ENCODE measurements at regions not wholly inside any gene's neighbourhood (a gene's known extent, or its start where the extent isn't known, plus 50 kb on each side); places are given as distances from the start of the nearest gene placed in this dataset.

- H3K9me3 Mint-ChIP-seq (ENCODE audit: insufficient read depth) = no peaks in the 10 kb centered on the region
- no peaks in the 10 kb centered on the region for H3K36me3 Mint-ChIP-seq (ENCODE audit: low read depth)
- ATAC-seq = no peak
- H3K27me3 Mint-ChIP-seq (ENCODE audit: low read depth) = no peaks in the 10 kb centered on the region
- ChIA-PET CTCF (no interaction called here), POLR2A (no interaction called here)
- no peaks in the 10 kb centered on the region for H3K4me1 Mint-ChIP-seq (ENCODE audit: low read depth)
- H3K27ac Mint-ChIP-seq = no peak overlapping the region
- no peak overlapping the region for H3K4me3 Mint-ChIP-seq
- no peak for DNase-seq
These were observed 65.2 kb upstream of the FAM20C start for GRCh38 chr7:127064-127598.

- H3K9me3 Mint-ChIP-seq (ENCODE audit: insufficient read depth) = no peaks in the 10 kb centered on the region
- H3K4me3 Mint-ChIP-seq = no peak overlapping the region
- no peaks in the 10 kb centered on the region for H3K27me3 Mint-ChIP-seq (ENCODE audit: low read depth)
- ChIA-PET CTCF (no interaction called here), POLR2A (no interaction called here)
- H3K27ac Mint-ChIP-seq = no peak overlapping the region
- DNase-seq = no peak
- H3K36me3 Mint-ChIP-seq (ENCODE audit: low read depth) = no peaks in the 10 kb centered on the region
- no peaks in the 10 kb centered on the region for H3K4me1 Mint-ChIP-seq (ENCODE audit: low read depth)
- no peak for ATAC-seq
These were observed 63.9 kb upstream of the FAM20C start for GRCh38 chr7:128171-129080.

GRCh38 chr7:129366-130221, 62.8 kb upstream of the FAM20C start:
- no peaks in the 10 kb centered on the region for H3K27me3 Mint-ChIP-seq (ENCODE audit: low read depth)
- ChIA-PET CTCF (no interaction called here), POLR2A (no interaction called here)
- no peaks in the 10 kb centered on the region for H3K9me3 Mint-ChIP-seq (ENCODE audit: insufficient read depth)
- H3K36me3 Mint-ChIP-seq (ENCODE audit: low read depth) = no peaks in the 10 kb centered on the region
- no peak overlapping the region for H3K27ac Mint-ChIP-seq
- H3K4me3 Mint-ChIP-seq = no peak overlapping the region
- no peak for DNase-seq
- no peak for ATAC-seq
- H3K4me1 Mint-ChIP-seq (ENCODE audit: low read depth) = no peaks in the 10 kb centered on the region

GRCh38 chr7:130222-130572, 62.2 kb upstream of the FAM20C start:
- no peak for ATAC-seq
- Mint-ChIP-seq H3K4me3 (no peak overlapping the region), H3K27ac (no peak overlapping the region), H3K36me3 (ENCODE audit: low read depth) (no peaks in the 10 kb centered on the region), H3K27me3 (ENCODE audit: low read depth) (no peaks in the 10 kb centered on the region), H3K4me1 (ENCODE audit: low read depth) (no peaks in the 10 kb centered on the region), H3K9me3 (ENCODE audit: insufficient read depth) (no peaks in the 10 kb centered on the region)
- POLR2A ChIA-PET = no interaction called here
- CTCF ChIA-PET = no interaction called here
- no peak for DNase-seq

- Mint-ChIP-seq H3K27ac (no peak overlapping the region), H3K36me3 (ENCODE audit: low read depth) (no peaks in the 10 kb centered on the region), H3K27me3 (ENCODE audit: low read depth) (no peaks in the 10 kb centered on the region), H3K9me3 (ENCODE audit: insufficient read depth) (no peaks in the 10 kb centered on the region), H3K4me1 (ENCODE audit: low read depth) (no peaks in the 10 kb centered on the region), H3K4me3 (no peak overlapping the region)
- CTCF ChIA-PET = no interaction called here
- POLR2A ChIA-PET = no interaction called here
- no peak for ATAC-seq
- DNase-seq = no peak
These were observed 61.2 kb upstream of the FAM20C start for GRCh38 chr7:130875-131780.

- no peak for DNase-seq
- Mint-ChIP-seq H3K4me3 (no peak overlapping the region), H3K27me3 (ENCODE audit: low read depth) (peaks cover under 1% of the 10 kb centered on the region), H3K9me3 (ENCODE audit: insufficient read depth) (no peaks in the 10 kb centered on the region), H3K4me1 (ENCODE audit: low read depth) (no peaks in the 10 kb centered on the region), H3K36me3 (ENCODE audit: low read depth) (no peaks in the 10 kb centered on the region), H3K27ac (no peak overlapping the region)
- CTCF ChIA-PET = no interaction called here
- POLR2A ChIA-PET = no interaction called here
- no peak for ATAC-seq
These were observed 60.4 kb upstream of the FAM20C start for GRCh38 chr7:131781-132482.

- H3K9me3 Mint-ChIP-seq (ENCODE audit: insufficient read depth) = no peaks in the 10 kb centered on the region
- H3K4me3 Mint-ChIP-seq = no peak overlapping the region
- peaks cover 3% of the 10 kb centered on the region for H3K27me3 Mint-ChIP-seq (ENCODE audit: low read depth)
- no peaks in the 10 kb centered on the region for H3K36me3 Mint-ChIP-seq (ENCODE audit: low read depth)
- POLR2A ChIA-PET = no interaction called here
- H3K4me1 Mint-ChIP-seq (ENCODE audit: low read depth) = no peaks in the 10 kb centered on the region
- DNase-seq (no peak), ATAC-seq (no peak)
- no peak overlapping the region for H3K27ac Mint-ChIP-seq
- CTCF ChIA-PET = no interaction called here
These were observed 59.5 kb upstream of the FAM20C start for GRCh38 chr7:132899-133298.

GRCh38 chr7:133470-133869, 58.9 kb upstream of the FAM20C start:
- Mint-ChIP-seq H3K9me3 (ENCODE audit: insufficient read depth) (no peaks in the 10 kb centered on the region), H3K27ac (no peak overlapping the region), H3K27me3 (ENCODE audit: low read depth) (peaks cover 3% of the 10 kb centered on the region), H3K36me3 (ENCODE audit: low read depth) (no peaks in the 10 kb centered on the region), H3K4me1 (ENCODE audit: low read depth) (no peaks in the 10 kb centered on the region), H3K4me3 (no peak overlapping the region)
- POLR2A ChIA-PET = no interaction called here
- DNase-seq (no peak), ATAC-seq (no peak)
- CTCF ChIA-PET = no interaction called here

GRCh38 chr7:134029-134428, 58.3 kb upstream of the FAM20C start:
- H3K27ac Mint-ChIP-seq = no peak overlapping the region
- ChIA-PET POLR2A (no interaction called here), CTCF (no interaction called here)
- ATAC-seq = no peak
- H3K27me3 Mint-ChIP-seq (ENCODE audit: low read depth) = peaks cover 6% of the 10 kb centered on the region
- no peaks in the 10 kb centered on the region for H3K9me3 Mint-ChIP-seq (ENCODE audit: insufficient read depth)
- no peaks in the 10 kb centered on the region for H3K36me3 Mint-ChIP-seq (ENCODE audit: low read depth)
- no peak for DNase-seq
- H3K4me1 Mint-ChIP-seq (ENCODE audit: low read depth) = no peaks in the 10 kb centered on the region
- no peak overlapping the region for H3K4me3 Mint-ChIP-seq

- ATAC-seq = no peak
These were observed 57.7 kb upstream of the FAM20C start for GRCh38 chr7:134561-135256.

GRCh38 chr7:135257-135653, 57.1 kb upstream of the FAM20C start:
- ATAC-seq = no peak
- DNase-seq = no peak
- Mint-ChIP-seq H3K4me1 (ENCODE audit: low read depth) (no peaks in the 10 kb centered on the region), H3K36me3 (ENCODE audit: low read depth) (no peaks in the 10 kb centered on the region), H3K27me3 (ENCODE audit: low read depth) (peaks cover 6% of the 10 kb centered on the region), H3K9me3 (ENCODE audit: insufficient read depth) (no peaks in the 10 kb centered on the region), H3K27ac (no peak overlapping the region), H3K4me3 (no peak overlapping the region)
- ChIA-PET POLR2A (no interaction called here), CTCF (no interaction called here)

More at GRCh38 chr7:134561-135256, 57.7 kb upstream of the FAM20C start:
- CTCF ChIA-PET = no interaction called here
- DNase-seq = no peak
- POLR2A ChIA-PET = no interaction called here
- no peak overlapping the region for H3K27ac Mint-ChIP-seq
- H3K9me3 Mint-ChIP-seq (ENCODE audit: insufficient read depth) = no peaks in the 10 kb centered on the region
- H3K4me1 Mint-ChIP-seq (ENCODE audit: low read depth) = no peaks in the 10 kb centered on the region
- H3K27me3 Mint-ChIP-seq (ENCODE audit: low read depth) = peaks cover 6% of the 10 kb centered on the region
- no peaks in the 10 kb centered on the region for H3K36me3 Mint-ChIP-seq (ENCODE audit: low read depth)
- no peak overlapping the region for H3K4me3 Mint-ChIP-seq

All from activated CD8-positive, alpha-beta T cell treated with anti-CD3 and anti-CD28 coated beads, Interleukin-2, amount 10 ng/mL, durations not matched to agents 7 days and 5 days (primary cell).